ENCODE measurements at regions not wholly inside any gene's neighbourhood (a gene's known extent, or its start where the extent isn't known, plus 50 kb on each side); places are given as distances from the start of the nearest gene placed in this dataset.
"Not testable (repeated sequence)": the region's sequence is repeated elsewhere in the genome, so short reads cannot be mapped to it uniquely, and the experiment has no call there.

GRCh38 chr13:23059173-23059572 is 121.6 kb upstream of the SGCG start:
- DNase-seq (ENCODE audit: low read depth in 2 of 2): no peak

DNA sequence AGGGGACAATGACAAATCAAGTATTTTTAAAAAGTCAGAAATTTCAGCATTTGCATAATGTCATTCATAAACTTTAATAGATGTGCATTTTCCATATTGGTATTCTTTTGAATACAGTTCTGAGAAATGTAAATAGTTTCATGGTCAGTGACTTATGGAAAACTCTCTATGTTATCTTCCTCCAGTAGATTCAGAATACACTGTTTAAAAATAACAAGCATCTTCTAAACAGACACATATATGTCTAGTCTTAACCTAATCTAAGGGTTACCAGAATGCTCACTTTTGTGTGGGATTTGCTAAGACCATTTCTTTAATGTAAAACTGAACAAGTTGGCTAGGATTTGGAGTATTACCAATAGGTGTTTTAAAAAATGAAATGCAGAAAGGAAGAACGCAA is 119.8 kb upstream of the SGCG start:
- DNase-seq (ENCODE audit: low read depth in 2 of 2): no peak

DNA sequence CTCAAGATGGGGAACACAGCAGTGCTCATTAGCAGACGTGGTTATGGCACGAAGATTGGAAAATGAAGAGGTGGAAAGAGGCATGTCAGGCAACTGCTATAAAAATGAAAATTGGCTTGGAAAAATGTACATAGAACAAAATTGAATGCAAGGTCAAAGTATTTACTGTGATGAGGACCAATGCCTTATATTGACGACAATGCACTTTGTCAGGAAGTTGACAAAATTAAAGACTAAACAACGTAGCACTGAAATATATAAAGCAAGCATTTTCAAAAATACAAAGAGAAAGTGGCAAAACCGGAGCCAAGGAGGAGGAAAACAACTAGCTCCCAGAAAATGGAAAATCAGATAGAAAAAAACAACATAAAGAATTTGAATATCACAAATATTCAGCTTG is 113.7 kb upstream of the SGCG start:
- DNase-seq (ENCODE audit: low read depth in 2 of 2): no peak

DNA sequence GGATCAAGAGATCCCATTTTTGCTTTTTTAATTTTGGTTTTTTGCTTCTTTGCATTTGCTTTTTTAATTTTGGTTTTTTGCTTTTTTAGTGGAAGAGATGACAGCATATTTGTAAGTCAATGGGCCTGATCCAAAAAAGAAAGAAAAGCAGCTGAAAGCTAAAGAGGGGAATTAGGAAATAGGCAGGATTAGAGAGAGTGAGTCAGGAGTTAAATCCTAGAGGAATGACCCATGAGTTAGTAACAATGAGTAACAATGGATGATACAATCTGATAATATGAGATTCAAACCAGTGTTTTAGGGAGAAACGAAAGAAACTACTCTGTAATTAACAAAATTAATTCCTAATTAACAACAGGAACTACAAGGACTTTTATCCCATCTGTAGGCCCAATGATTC is 111.2 kb upstream of the SGCG start:
- DNase-seq (ENCODE audit: low read depth in 2 of 2): no peak

DNA sequence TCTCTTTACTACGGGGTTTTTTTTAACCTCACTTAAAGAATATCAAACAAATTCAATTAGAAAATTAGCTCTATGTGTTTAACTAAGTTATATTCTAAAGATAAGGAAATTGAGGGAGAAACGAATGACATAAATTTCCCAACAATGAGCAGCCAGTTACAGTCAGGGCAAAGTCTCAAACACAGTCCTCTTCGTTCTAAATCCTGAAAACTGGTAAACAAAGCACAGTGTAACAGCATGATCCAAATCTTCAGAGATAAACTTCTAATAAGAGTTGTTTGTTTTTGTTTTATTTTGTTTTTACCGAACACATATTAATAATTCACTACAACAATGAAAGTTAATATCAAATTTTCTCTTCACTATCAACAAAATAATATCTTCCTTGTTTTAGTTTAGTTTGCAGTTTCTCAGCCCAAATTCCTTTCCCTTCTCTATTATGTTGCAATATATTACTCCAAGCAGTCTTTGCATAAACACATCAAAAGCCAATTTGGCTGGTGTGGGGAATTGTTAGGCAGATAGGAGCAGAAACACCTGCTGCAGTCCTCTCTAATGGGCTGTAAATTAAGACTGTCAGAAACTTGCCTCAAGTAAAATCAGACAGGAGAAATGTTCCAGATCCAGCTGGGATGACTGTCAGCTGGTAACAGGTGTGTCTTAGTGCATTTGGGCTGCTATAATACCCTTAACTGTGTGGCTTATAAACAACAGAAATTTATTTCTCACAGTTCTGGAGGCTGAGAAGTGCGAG is 106.5 kb upstream of the SGCG start:
- DNase-seq (ENCODE audit: low read depth in 2 of 2): no peak

GRCh38 chr13:23081220-23081619 is 99.6 kb upstream of the SGCG start:
- DNase-seq (ENCODE audit: low read depth in 2 of 2): no peak

DNA sequence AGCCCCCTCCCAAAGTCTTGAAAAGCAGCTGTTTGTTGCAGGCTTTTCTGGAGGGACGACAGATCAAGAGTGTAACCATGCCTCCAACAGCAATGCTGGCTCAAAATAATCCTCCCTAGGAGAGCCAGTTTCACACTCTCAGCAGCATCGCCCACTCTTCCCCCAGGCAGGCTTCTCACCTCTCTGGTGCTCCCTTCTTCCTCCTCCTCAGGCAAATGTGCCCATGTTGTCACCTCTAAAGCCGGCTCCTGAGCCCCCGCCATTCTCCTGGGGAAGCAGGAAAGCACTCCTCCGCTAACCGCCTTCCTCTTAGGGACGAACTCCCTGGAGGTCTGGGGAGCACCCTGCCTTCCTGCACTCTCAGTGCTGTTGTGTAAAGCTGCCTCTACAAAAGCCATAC is 98.9 kb upstream of the SGCG start:
- no peak for DNase-seq (ENCODE audit: low read depth in 2 of 2)

DNA sequence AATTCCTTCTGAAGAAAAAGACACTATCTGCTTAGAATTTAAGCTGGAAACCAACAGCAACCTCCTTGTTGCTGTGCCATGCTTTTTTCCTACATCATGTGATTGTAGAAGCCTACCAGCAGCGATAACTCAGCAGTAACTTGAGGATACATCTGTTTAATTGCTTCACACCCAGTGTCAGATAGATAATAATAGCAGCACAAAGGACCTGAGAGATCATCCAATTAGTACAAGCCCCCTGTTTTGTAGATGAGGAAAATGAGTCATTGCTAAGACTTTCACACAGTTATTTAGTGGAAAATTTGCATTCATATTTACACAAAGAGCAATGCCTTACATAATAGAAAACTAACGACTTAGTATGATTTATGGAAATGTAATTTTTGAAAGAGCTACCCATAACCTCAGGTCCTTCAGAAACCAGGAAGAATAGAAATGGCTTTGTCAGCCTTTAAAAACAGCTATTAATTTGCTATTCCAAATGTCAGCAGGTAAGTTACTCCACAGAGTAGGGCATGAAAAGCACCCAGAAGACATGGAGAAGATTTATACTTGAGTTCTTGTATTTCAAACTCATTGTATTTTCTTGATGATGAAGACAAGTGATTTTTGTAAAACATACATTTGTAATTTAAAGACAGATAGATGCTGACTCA is 93.7 kb upstream of the SGCG start:
- no peak for DNase-seq (ENCODE audit: low read depth in 2 of 2)

DNA sequence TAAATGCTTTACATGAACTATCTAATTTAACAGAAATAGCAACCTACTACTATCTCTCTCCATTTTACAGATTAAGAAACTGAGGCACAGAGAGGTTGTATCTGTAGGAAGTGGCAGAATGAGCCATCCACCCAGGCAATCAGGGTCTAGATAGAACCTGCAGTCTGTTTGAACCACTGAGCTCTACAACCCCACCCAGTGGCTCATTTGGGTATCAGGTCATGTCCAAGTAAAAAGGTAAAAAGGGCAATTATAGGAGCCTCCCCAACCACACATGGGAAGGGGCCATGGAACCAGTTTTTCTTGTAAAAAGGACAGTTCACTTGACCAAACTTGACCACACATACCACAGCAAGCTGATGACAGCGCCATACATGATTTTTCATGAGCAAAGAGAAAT is 92.9 kb upstream of the SGCG start:
- no peak for DNase-seq (ENCODE audit: low read depth in 2 of 2)

- no peak for DNase-seq (ENCODE audit: low read depth in 2 of 2)
Observed at GRCh38 chr13:23098161-23098907, 82.4 kb upstream of the SGCG start.

DNA sequence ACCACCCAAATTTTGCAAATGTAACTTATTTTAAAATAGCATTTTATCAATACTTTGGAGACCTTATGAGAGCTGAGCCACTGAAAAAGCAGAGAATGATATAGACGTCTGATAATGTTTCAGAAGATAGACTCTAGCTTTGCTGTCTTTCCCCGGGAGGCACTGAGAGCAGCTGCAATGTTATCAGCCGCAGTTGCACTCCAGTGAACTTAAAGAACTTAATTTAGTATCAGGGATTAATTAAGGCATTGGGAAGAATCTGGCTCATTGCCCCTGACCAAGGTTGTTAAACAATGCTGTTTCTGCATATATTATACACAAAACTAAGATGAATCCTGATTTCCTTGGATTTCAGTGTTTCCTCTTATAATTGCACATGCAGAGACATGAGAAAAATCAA is 75.7 kb upstream of the SGCG start:
- DNase-seq (ENCODE audit: low read depth in 2 of 2): no peak

- DNase-seq (ENCODE audit: low read depth in 2 of 2): no peak
Observed at GRCh38 chr13:23107665-23108064, 73.1 kb upstream of the SGCG start.

GRCh38 chr13:23119131-23119530 is 61.6 kb upstream of the SGCG start:
- DNase-seq (ENCODE audit: low read depth in 2 of 2): no peak

DNA sequence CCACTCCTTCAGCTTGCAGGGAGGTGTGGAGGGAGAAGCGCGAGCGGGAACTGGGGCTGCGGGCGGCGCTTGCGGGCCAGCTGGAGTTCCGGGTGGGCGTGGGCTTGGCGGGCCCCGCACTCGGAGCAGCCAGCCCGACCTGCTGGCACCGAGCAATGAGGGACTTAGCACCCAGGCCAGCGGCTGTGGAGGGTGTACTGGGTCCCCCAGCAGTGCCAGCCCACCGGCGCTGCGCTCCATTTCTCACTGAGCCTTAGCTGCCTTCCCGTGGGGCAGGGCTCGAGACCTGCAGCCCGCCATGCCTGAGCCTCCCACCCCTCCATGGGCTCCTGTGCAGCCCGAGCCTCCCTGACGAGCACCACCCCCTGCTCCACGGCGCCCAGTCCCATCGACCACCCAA is 53.2 kb upstream of the SGCG start:
- not testable (repeated sequence) for DNase-seq (ENCODE audit: low read depth in 2 of 2)

- DNase-seq (ENCODE audit: low read depth in 2 of 2): no peak
Observed at GRCh38 chr13:23129331-23129730, 51.4 kb upstream of the SGCG start.
